Lower lobe of right lung (tissue), 2 donors: ENCODE measurements at regions not wholly inside any gene's neighbourhood (a gene's known extent, or its start where the extent isn't known, plus 50 kb on each side); places are given as distances from the start of the nearest gene placed in this dataset.

Experiments used
- ATAC-seq, 2 donors: fragments of 200-7000 bp; cut with Tn5 transposase; one replicate each; pipeline ENCODE4 v1.9.1; 2020 to 2022; ENCODE audit warnings: mild to moderate bottlenecking in 2 of 2, moderate library complexity in 2 of 2
- DNase-seq: peaks from one replicate; pipeline ENCODE4 v3.0.0-alpha.2; 2020
- H3K27ac ChIP-seq: fragments of 200-600 bp; one replicate; pipeline ENCODE4 v1.8.0; 2022
- H3K27me3 ChIP-seq: fragments of 200-600 bp; one replicate; pipeline ENCODE4 v1.8.0; 2022; ENCODE audit warnings: low read depth
- H3K36me3 ChIP-seq: fragments of 200-600 bp; one replicate; pipeline ENCODE4 v1.8.0; 2022; ENCODE audit warnings: mild to moderate bottlenecking
- H3K4me1 ChIP-seq: fragments of 200-600 bp; one replicate; pipeline ENCODE4 v1.8.0; 2022
- H3K4me3 ChIP-seq: fragments of 200-600 bp; one replicate; pipeline ENCODE4 v1.8.0; 2022; ENCODE audit warnings: mild to moderate bottlenecking
- H3K9me3 ChIP-seq: fragments of 200-600 bp; one replicate; pipeline ENCODE4 v1.8.0; 2022
- CTCF ChIP-seq: fragments of 200-600 bp; IDR thresholded peaks from one replicate; pipeline ENCODE4 v1.8.0; 2022; ENCODE audit warnings: antibody characterized with exemption, mild to moderate bottlenecking
- intact Hi-C: fragments of 100-400 bp; cut with DNase I; formaldehyde crosslinking; loops from one replicate; pipeline ENCODE4 v1.11.0; 2022
- donor health status: DM: no; HTN: yes; CAD: no; lungs with severe emphysema.

- intact Hi-C loops, result no loop called here
Observed at GRCh38 chr9:1857808-1858207, 157.3 kb upstream of the SMARCA2 start.

GRCh38 chr9:1869843-1870242 is 145.3 kb upstream of the SMARCA2 start:
- intact Hi-C loops, result no loop called here
- TF ChIP-seq CTCF, result peak; percentile 51
- Histone ChIP-seq H3K27ac (no peak overlapping the region), H3K4me1 (no peaks in the 10 kb centered on the region), H3K4me3 (no peak overlapping the region), H3K36me3 (no peaks in the 10 kb centered on the region), H3K9me3 (no peaks in the 10 kb centered on the region), H3K27me3 (no peaks in the 10 kb centered on the region)
- DNase-seq (no peak), ATAC-seq (peak in 1 of 2 donors; percentile 56)

More at GRCh38 chr9:1857808-1858207, 157.3 kb upstream of the SMARCA2 start:
- TF ChIP-seq CTCF, result no peak
- Histone ChIP-seq H3K36me3 (no peaks in the 10 kb centered on the region), H3K27me3 (no peaks in the 10 kb centered on the region), H3K9me3 (no peaks in the 10 kb centered on the region), H3K4me1 (no peaks in the 10 kb centered on the region), H3K4me3 (no peak overlapping the region), H3K27ac (no peak overlapping the region)
- DNase-seq (no peak), ATAC-seq (peak in 1 of 2 donors; percentile 21)

GRCh38 chr9:1870915-1871314 is 144.2 kb upstream of the SMARCA2 start:
- Histone ChIP-seq H3K4me1 (no peaks in the 10 kb centered on the region), H3K27me3 (no peaks in the 10 kb centered on the region), H3K9me3 (no peaks in the 10 kb centered on the region), H3K36me3 (no peaks in the 10 kb centered on the region), H3K27ac (no peak overlapping the region), H3K4me3 (no peak overlapping the region)
- DNase-seq (no peak), ATAC-seq (no peak)
- intact Hi-C loops, result no loop called here
- no peak for TF ChIP-seq CTCF

- Histone ChIP-seq H3K9me3 (no peaks in the 10 kb centered on the region), H3K27me3 (no peaks in the 10 kb centered on the region), H3K4me1 (no peaks in the 10 kb centered on the region), H3K27ac (no peak overlapping the region), H3K4me3 (no peak overlapping the region), H3K36me3 (no peaks in the 10 kb centered on the region)
- no peak for TF ChIP-seq CTCF
- DNase-seq (no peak), ATAC-seq (peak in 1 of 2 donors; percentile 35)
- intact Hi-C loops, result no loop called here
Observed at GRCh38 chr9:1871626-1872419, 143.3 kb upstream of the SMARCA2 start.

GRCh38 chr9:1875251-1875851 is 139.8 kb upstream of the SMARCA2 start:
- intact Hi-C loops, result no loop called here
- no peaks in the 10 kb centered on the region for H3K27me3 ChIP-seq
- no peak overlapping the region for H3K4me3 ChIP-seq
- no peak overlapping the region for H3K27ac ChIP-seq
- ATAC-seq, result no peak
- no peak for DNase-seq
- TF ChIP-seq CTCF, result no peak
- H3K4me1 ChIP-seq, result no peaks in the 10 kb centered on the region
- H3K36me3 ChIP-seq, result no peaks in the 10 kb centered on the region
- no peaks in the 10 kb centered on the region for H3K9me3 ChIP-seq
